DOHH2 (cell line): ENCODE measurements at regions not wholly inside any gene's neighbourhood (a gene's known extent, or its start where the extent isn't known, plus 50 kb on each side); places are given as distances from the start of the nearest gene placed in this dataset.

Experiments used
- EZH2phosphoT487 ChIP-seq: fragments of 200-600 bp; sonication (generic); IDR thresholded peaks from 2 replicates; pipeline ENCODE4 v1.6.1; 2017; ENCODE audit warnings: borderline replicate concordance, mild to moderate bottlenecking, antibody characterized with exemption, low read length, moderate library complexity, mixed read lengths
- TF ChIP-seq, protein P1 (sequence below): fragments of 200-600 bp; sonication (generic); IDR thresholded peaks from one replicate; pipeline ENCODE4 v1.5.1; 2014; ENCODE audit warnings: antibody characterized with exemption, mild to moderate bottlenecking, low read depth, low read length; ENCODE audit not compliant: poor library complexity, severe bottlenecking

DNA sequence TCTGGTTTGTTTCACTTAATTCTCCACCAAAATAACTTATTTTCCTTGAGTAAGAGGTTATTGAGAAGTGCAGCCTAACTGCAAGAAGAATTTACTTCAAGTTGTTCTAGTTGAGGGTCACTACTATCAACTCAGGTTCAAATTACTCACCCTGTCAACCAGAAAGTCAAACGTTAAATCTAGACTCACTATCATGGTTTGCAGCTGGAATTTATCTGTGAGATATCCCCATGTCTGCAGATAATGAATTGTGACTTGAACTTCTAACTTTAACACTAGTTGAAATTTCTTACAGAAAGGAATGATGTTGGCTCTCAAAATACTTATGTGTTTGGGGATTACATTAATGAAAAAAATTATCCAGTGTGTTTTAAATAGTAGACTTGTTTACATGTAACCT is 1145.7 kb upstream of the NXPH2 start:
- TF ChIP-seq, protein P1, sequence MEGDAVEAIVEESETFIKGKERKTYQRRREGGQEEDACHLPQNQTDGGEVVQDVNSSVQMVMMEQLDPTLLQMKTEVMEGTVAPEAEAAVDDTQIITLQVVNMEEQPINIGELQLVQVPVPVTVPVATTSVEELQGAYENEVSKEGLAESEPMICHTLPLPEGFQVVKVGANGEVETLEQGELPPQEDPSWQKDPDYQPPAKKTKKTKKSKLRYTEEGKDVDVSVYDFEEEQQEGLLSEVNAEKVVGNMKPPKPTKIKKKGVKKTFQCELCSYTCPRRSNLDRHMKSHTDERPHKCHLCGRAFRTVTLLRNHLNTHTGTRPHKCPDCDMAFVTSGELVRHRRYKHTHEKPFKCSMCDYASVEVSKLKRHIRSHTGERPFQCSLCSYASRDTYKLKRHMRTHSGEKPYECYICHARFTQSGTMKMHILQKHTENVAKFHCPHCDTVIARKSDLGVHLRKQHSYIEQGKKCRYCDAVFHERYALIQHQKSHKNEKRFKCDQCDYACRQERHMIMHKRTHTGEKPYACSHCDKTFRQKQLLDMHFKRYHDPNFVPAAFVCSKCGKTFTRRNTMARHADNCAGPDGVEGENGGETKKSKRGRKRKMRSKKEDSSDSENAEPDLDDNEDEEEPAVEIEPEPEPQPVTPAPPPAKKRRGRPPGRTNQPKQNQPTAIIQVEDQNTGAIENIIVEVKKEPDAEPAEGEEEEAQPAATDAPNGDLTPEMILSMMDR = no peak
- TF ChIP-seq EZH2phosphoT487 = no peak
